GM23338 (cell line): ENCODE measurements at regions not wholly inside any gene's neighbourhood (a gene's known extent, or its start where the extent isn't known, plus 50 kb on each side); places are given as distances from the start of the nearest gene placed in this dataset.

Experiments used
- ATAC-seq: fragments of 200-7000 bp; cut with Tn5 transposase; 3 replicates; pipeline ENCODE4 v1.9.1; 2020
- DNase-seq: peaks from one replicate; pipeline ENCODE4 v3.0.0-alpha.2; 2015; ENCODE audit warnings: low spot score
- H2AFZ ChIP-seq: fragments of 200-600 bp; sonication (generic); 2 replicates; pipeline ENCODE4 v1.8.0; 2016; ENCODE audit warnings: antibody characterized with exemption, mild to moderate bottlenecking, moderate library complexity
- H3F3A ChIP-seq: fragments of 200-600 bp; sonication (generic); replicated peaks from 2 replicates; pipeline ENCODE4 v1.8.0; 2017; ENCODE audit warnings: antibody characterized with exemption, mixed run types, low read depth
- H3K27ac ChIP-seq: fragments of 200-600 bp; sonication (generic); 2 replicates; pipeline ENCODE4 v1.6.1; 2016; ENCODE audit warnings: low read depth
- H3K27me3 ChIP-seq: fragments of 200-600 bp; sonication (generic); 2 replicates; pipeline ENCODE4 v1.8.0; 2016; ENCODE audit warnings: mild to moderate bottlenecking, mixed run types, moderate library complexity; ENCODE audit not compliant: insufficient read depth
- H3K36me3 ChIP-seq: fragments of 200-600 bp; sonication (generic); 2 replicates; pipeline ENCODE4 v1.8.0; 2016; ENCODE audit warnings: mild to moderate bottlenecking; ENCODE audit not compliant: insufficient read depth
- H3K4me1 ChIP-seq: fragments of 200-600 bp; sonication (generic); 2 replicates; pipeline ENCODE4 v1.8.0; 2016; ENCODE audit warnings: mild to moderate bottlenecking, moderate library complexity; ENCODE audit not compliant: insufficient read depth
- H3K4me2 ChIP-seq: fragments of 200-600 bp; sonication (generic); 2 replicates; pipeline ENCODE4 v1.7.1; 2017; ENCODE audit warnings: mixed run types
- H3K4me3 ChIP-seq: fragments of 200-600 bp; sonication (generic); 2 replicates; pipeline ENCODE4 v1.6.1; 2016; ENCODE audit warnings: mixed run types
- H3K79me2 ChIP-seq: fragments of 200-600 bp; sonication (generic); replicated peaks from 2 replicates; pipeline ENCODE4 v1.8.0; 2017; ENCODE audit warnings: mild to moderate bottlenecking; ENCODE audit not compliant: insufficient read depth
- H3K9me2 ChIP-seq: fragments of 200-600 bp; sonication (generic); 2 replicates; pipeline ENCODE4 v1.8.0; 2017; ENCODE audit not compliant: insufficient read depth
- H4K20me1 ChIP-seq: fragments of 200-600 bp; sonication (generic); replicated peaks from 2 replicates; pipeline ENCODE4 v1.8.0; 2017; ENCODE audit warnings: mild to moderate bottlenecking; ENCODE audit not compliant: insufficient read depth
- H3K27ac Mint-ChIP-seq: 2 replicates; pipeline ENCODE4 v1.8.0; 2020; ENCODE audit warnings: inconsistent platforms, mild to moderate bottlenecking, moderate library complexity, mixed read lengths
- H3K27me3 Mint-ChIP-seq: 3 replicates; pipeline ENCODE4 v1.8.0; 2022; ENCODE audit warnings: low read depth, mild to moderate bottlenecking, moderate library complexity, mixed read lengths, inconsistent platforms; ENCODE audit not compliant: insufficient read depth, poor library complexity
- H3K36me3 Mint-ChIP-seq: 3 replicates; pipeline ENCODE4 v1.8.0; 2021; ENCODE audit warnings: low read depth, mild to moderate bottlenecking, inconsistent platforms, moderate library complexity, mixed read lengths
- H3K4me1 Mint-ChIP-seq: 3 replicates; pipeline ENCODE4 v1.8.0; 2020; ENCODE audit warnings: mild to moderate bottlenecking, inconsistent platforms, mixed read lengths
- H3K4me3 Mint-ChIP-seq: 3 replicates; pipeline ENCODE4 v1.8.0; 2021; ENCODE audit warnings: moderate library complexity, mild to moderate bottlenecking, inconsistent platforms, mixed read lengths
- H3K9me3 Mint-ChIP-seq: 3 replicates; pipeline ENCODE4 v1.8.0; 2020; ENCODE audit warnings: moderate library complexity, mild to moderate bottlenecking, inconsistent platforms, mixed read lengths
- CREB1 ChIP-seq: fragments of 250-450 bp; sonication (Bioruptor Pico); IDR thresholded peaks from 2 replicates; pipeline ENCODE4 v1.5.0; 2020; ENCODE audit warnings: low read depth, mild to moderate bottlenecking, moderate library complexity
- ETS1 ChIP-seq: IDR thresholded peaks from 2 replicates; pipeline ENCODE4 v1.6.1; 2016; ENCODE audit warnings: antibody characterized with exemption
- NANOG ChIP-seq: IDR thresholded peaks from 2 replicates; pipeline ENCODE4 v1.6.1; 2016; ENCODE audit warnings: antibody characterized with exemption, borderline replicate concordance
- STAT1 ChIP-seq: IDR thresholded peaks from one replicate; pipeline ENCODE4 v1.6.1; 2016; ENCODE audit warnings: antibody characterized with exemption; ENCODE audit not compliant: unreplicated experiment
- ZNF462 ChIP-seq: fragments of 250-450 bp; sonication (Bioruptor Pico); IDR thresholded peaks from 2 replicates; pipeline ENCODE4 v1.5.0; 2020; ENCODE audit warnings: mild to moderate bottlenecking, moderate library complexity

GRCh38 chr15:39332846-39333245, 248.0 kb upstream of the THBS1 start (continued):
- TF ChIP-seq ZNF462 (no peak), CREB1 (CRISPR knock-in tag) (no peak)

GRCh38 chr15:39333393-39333792, 247.5 kb upstream of the THBS1 start:
- no peak overlapping the region for H3K4me3 ChIP-seq
- H3K4me1 ChIP-seq: no peaks in the 10 kb centered on the region
- no peaks in the 10 kb centered on the region for H3K27me3 ChIP-seq
- no peak overlapping the region for H2AFZ ChIP-seq
- no peak for DNase-seq
- no peak overlapping the region for H3K4me2 ChIP-seq
- H3K4me1 Mint-ChIP-seq: no peaks in the 10 kb centered on the region; the same call in 2 of the 3 replicates
- no peak overlapping the region for H3K4me3 Mint-ChIP-seq
- no peaks in the 10 kb centered on the region for H4K20me1 ChIP-seq
- H3K36me3 Mint-ChIP-seq: no peaks in the 10 kb centered on the region
- no peaks in the 10 kb centered on the region for H3K9me3 Mint-ChIP-seq
- ATAC-seq: no peak
- no peak overlapping the region for H3K27ac Mint-ChIP-seq
- H3K9me2 ChIP-seq: no peaks in the 10 kb centered on the region
- no peaks in the 10 kb centered on the region for H3K79me2 ChIP-seq
- H3K27me3 Mint-ChIP-seq: peaks cover 2% of the 10 kb centered on the region
- no peak overlapping the region for H3K27ac ChIP-seq
- no peaks in the 10 kb centered on the region for H3K36me3 ChIP-seq
- H3F3A ChIP-seq: no peaks in the 10 kb centered on the region
- no peak for TF ChIP-seq ETS1
- no peak for TF ChIP-seq CREB1 (CRISPR knock-in tag)
- no peak for TF ChIP-seq STAT1
- no peak for TF ChIP-seq NANOG
- no peak for TF ChIP-seq ZNF462
